NCI-H748 (cell line): ENCODE measurements at regions not wholly inside any gene's neighbourhood (a gene's known extent, or its start where the extent isn't known, plus 50 kb on each side); places are given as distances from the start of the nearest gene placed in this dataset.
"Not testable (repeated sequence)": the region's sequence is repeated elsewhere in the genome, so short reads cannot be mapped to it uniquely, and the experiment has no call there.

Source experiments
- DNase-seq: peaks from one replicate; lab custom pipeline; 2025; ENCODE audit not compliant: unreplicated experiment; lab: John Stamatoyannopoulos, UW

DNA sequence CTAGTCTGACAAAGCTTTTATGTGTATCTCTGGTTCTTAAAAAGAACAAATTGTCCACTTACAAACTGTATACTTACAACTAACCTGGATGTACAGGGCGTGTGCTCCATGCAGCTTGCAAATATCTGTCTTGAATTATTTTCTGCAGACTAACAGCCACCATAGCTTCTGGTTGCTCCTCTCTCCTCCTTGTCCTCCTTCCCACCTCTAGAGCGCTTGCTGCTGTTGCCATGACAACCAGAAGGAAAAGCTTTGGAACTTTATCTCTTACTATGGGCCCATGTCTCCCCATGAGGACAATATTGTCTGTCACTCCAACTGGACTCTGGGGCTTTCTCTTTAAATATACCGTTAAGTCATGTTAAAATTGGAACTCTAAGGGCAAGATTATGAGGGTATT is 71.5 kb upstream of the DHX40 start:
- peak; percentile 22 for DNase-seq

DNA sequence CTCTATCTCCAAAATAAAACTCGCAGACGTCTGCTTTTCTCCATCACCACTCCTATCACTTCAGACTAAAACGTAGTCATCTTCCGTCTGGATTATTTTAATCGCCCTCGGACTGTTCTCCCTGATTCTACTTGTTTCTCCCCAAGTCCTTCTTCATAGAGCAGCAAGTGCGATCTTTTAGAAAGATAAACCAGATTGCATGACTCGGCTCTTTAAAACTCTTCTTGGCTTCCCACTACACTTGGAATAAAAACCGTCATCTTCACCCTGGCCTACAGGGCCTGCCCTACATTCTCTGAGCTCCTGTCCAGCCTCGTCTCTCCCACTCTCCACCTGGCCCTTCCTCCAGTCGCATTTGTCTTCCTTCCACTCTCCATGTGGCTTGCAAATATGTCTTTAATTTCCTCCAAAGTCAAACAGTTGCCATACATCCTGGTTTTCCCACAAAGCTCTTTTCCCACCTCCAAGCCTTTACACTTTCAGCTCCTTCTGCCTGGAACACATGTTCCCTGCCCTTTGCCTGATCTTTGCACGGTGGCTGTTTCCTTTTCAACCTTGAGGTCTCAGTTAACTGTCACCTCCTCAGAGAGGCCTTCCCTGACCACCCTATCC is 70.5 kb upstream of the DHX40 start:
- DNase-seq: no peak

DNA sequence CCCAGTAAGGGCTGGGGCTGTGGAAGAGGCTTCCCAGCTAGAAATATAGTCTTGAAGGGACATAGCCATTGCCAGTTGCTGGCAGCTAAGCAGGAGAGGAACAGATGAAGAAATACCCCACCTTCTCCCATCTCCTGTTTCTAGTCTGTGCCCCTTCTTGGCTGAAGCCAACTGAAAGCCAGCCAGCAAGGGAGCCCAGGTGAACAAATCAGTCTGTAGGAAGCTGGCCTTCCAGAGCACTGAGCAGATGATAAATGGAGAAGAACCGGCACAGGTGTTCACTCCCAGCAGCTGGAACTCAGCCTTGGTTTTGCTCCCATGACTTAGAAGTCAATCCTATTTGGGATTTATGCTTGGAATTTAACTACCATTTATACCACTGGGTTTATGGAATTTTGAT is 69.2 kb upstream of the DHX40 start:
- DNase-seq: no peak

DNA sequence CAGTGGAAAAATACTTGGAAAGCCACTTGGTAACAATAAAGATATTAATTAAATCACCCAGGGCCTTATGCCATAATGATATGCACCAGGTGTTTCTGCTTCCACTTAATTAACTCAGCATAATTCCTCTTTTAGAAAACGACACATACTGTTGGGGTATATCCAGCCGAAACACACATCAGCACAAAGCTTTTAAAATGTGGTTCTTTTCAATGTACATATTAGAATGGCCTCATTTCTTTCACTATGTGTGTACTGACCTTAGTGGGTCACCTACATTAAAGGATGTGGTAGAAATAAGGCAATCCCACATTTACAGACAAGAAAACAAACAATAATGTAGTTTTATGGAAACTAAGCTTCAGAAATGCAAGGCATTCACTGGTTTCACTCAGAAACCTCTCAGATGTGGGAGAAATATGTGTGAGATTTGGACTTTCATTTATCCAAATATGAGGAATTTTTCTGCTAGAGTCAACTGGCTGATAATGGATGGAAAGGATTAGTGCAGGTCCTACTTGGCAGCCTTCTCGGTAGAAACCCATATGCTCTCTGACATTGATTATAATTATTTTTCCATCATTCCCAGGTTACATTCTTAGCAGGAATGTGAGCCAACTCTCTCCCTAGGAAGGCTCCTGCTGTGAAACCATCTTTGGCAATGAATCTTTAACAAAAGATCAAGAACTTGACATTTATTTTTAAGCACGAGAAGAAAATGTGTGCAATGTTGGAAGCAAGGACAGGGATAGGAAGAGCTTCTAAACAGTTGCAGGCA is 66.7 kb upstream of the DHX40 start:
- DNase-seq: no peak

DNA sequence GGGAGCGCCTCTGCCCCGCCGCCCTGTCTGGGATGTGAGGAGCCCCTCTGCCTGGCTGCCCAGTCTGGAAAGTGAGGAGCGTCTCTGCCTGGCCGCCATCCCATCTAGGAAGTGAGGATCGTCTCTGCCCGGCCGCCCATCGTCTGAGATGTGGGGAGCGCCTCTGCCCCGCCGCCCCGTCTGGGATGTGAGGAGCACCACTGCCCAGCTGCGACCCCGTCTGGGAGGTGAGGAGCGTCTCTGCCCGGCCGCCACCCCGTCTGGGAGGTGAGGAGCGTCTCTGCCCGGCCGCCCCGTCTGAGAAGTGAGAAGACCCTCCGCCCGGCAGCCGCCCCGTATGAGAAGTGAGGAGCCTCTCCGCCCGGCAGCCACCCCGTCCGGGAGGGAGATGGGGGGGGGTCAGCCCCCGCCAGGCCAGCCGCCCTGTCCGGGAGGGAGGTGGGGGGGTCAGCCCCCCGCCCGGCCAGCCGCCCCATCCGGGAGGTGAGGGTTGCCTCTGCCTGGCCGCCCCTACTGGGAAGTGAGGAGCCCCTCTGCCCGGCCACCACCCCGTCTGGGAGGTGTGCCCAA is 65.2 kb upstream of the DHX40 start:
- not testable (repeated sequence) for DNase-seq

DNA sequence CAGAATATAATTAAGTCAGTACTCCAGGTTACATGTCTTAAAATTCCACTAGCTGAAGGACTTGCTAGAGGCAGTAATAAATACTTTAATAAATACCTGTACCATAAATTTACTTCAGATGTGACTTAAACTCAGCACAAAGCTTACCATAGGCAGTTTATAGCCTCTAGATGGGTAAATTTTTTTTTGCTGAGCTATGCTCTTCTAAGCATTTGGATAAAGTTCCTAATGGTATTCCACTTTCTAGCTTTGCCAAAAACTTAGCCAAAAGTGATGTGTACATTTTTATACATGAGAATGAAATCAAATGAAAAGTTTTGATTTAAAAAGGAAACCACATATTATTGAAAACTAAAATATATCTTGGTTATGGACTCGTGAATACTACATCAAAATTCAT is 63.7 kb upstream of the DHX40 start:
- DNase-seq: no peak

DNA sequence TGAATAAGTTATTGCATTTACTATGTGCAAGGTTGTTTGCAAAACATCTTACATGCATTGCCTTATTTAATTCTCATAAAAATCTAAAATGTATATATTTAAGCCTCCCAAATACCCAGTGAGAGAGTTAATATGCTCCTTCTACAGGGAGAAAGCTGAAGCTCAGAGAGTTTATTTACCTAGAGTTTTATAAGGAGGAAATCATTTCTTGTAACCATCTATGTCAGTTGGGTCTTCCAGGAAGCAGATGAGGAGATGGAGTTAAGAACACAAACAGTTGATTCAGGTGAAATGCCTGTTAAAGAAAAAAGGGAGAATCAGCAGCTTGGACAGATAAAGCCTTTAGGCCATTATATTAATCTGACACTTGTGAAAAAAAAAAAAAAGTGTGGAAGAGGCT is 62.6 kb upstream of the DHX40 start:
- DNase-seq: no peak

- DNase-seq: no peak
Measured at GRCh38 chr17:59503500-59503899, 61.9 kb upstream of the DHX40 start.

GRCh38 chr17:59504821-59505220 is 60.6 kb upstream of the DHX40 start:
- DNase-seq: no peak

GRCh38 chr17:59505610-59506276 is 59.7 kb upstream of the DHX40 start:
- no peak for DNase-seq

DNA sequence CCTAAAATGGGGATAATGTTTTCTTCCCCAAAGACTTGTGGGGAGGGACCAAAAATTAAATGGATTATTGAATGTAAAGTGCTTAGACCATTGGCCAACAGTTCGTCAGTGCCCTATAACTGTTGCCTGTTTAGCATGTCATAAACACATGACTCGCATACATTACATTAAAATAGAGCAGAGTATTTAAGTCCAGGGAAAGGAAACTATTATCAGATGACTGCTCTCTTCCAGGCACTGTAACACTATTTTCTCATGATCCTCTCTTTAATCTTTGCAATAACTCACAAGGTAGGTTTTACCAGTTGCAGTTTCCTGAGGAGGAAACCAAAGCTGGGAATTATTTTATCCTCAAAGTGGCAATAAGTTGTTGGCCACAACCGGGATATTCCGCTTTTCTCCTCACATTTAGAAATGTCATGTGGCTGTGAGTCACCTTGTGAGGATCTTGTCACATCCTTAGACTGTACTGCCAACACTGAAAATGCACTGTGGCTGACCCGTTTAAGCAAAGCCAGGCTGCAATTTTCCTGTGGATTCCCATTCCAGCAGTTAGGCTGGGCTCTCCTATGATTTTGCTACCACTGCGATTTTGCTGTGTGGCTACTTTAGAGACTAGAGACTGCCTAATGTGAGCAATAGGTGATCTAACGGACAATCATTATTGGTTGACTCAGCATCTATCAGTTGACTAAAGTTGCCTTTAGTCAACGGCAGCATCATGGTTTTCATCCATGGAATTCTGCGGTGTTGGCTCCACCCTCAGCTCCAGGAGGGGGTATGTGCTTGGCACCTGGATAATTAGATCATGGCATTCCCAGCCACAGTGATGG is 58.3 kb upstream of the DHX40 start:
- no peak for DNase-seq

GRCh38 chr17:59508999-59509625 is 56.3 kb upstream of the DHX40 start:
- peak; percentile 52 for DNase-seq

DNA sequence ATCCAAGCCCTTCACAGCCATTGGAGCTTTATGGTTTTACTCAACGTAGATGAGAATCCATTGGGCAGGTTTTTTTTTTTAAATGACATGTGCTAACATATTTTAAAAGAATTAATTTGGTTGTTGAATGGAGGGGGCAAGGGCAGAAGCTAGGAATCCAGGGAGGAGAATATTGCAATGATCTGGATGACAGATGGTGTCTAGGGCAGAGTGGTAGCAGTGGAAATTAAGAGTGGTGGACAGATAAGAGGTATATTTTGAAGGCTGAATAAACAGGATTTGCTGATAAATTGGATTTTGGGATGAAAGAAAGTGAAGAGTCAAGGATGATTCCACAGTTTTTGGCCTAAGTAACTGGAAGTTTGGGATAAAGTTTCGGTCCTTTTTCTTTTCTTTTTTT is 54.8 kb upstream of the DHX40 start:
- no peak for DNase-seq

DNA sequence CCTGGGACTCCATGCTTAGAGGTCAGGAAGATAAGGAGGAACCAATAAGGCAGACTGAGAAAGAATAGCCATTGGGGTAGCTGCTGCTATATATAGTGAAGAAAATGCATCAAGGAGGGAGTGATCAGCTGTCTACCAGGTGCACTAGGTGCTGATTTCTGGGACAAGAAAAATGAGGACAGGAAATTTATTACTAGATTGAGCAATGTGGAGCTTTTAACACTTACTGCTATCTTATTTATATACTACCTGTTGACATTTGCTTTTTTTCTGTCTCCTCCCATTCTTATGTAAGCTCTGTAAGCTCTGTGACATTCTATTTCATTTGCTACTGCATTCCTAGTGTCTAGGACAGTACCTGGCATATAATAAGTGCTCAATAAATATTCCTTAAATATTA is 53.7 kb upstream of the DHX40 start:
- no peak for DNase-seq

GRCh38 chr17:59512844-59513385 is 52.5 kb upstream of the DHX40 start:
- DNase-seq: peak; percentile 83

DNA sequence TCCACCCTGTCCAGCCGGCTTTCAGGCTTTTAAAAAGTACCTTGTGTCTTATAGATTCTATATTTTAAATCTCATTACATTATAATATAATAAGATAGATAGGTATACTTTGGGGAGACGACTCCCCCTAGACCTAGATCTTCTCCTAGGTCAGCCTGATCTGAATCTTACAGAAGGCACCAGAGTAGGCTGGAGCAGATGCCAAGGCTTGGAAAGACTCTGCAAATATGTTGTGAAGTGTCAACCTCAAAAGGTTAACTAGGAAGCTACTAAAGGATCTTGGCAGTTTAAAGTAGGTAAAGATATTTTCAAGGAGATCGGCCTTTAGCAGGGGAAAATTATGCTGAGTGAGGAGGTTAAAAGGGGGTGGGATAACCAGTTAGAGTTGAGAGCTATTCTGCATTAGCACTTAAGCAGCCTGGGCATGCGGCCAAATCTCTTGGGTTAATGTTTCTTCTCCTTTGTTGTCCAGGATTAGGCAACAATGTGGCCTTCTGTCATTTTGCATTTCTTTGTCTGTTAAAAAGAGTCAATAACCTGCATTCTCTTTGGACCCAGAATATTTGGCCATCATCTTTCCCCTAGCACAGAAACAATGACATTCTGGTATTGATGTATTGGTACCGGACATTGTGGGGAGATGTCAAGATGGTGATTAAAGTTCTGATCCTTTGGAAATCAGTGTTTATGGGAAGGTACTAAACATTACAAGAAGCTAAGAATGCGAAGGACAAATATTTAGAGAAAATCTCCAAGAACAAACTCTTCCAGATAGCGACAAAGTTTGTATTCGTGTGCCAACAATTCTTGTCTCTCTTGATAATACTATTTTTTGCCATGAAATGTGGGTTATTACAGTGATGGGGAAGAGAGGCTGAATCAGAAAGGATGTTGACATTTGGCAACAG is 51.2 kb upstream of the DHX40 start:
- DNase-seq: peak; percentile 99
